ENCODE measurements at regions not wholly inside any gene's neighbourhood (a gene's known extent, or its start where the extent isn't known, plus 50 kb on each side); places are given as distances from the start of the nearest gene placed in this dataset.

DNA sequence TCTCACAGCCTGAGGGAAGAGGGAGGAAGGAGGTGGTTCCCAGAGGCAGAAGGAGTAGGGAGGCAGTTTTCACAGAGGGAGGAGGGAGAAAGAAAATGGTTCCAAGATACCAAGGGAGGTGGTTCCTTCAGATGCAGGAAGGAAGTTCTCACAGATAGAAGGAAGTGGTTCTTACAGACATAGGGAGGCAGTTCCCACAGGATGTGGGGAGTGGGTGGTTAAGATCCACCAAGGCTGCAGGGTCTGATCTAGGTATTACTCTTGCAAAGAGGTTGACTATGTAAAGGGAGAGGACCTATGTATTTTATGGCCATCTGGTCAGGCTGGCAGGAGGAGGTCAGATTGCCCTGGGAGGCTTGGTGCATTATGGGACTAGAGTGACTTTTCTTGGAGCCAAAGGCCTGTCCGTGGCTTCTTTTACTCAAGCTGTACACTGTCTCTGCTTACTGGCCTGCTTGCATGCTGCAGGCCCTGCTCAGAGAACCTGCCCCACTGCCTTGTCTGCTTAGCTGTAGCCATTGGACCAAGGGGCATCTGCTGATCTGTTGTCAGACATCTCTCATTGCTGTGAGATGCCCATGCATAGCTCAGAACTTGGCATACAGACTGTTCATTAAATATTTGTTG, 283.7 kb downstream of the DHX35 start:
- H3K4me2 ChIP-seq (ENCODE audit: unreplicated experiment) = no peak overlapping the region
- no peak overlapping the region for H3K27ac ChIP-seq
- no peaks in the 10 kb centered on the region for H3K79me2 ChIP-seq (ENCODE audit: insufficient read depth)
- no peak overlapping the region for H3K4me3 ChIP-seq
- no peaks in the 10 kb centered on the region for H3K4me1 ChIP-seq (ENCODE audit: insufficient read depth)
- no peaks in the 10 kb centered on the region for H4K20me1 ChIP-seq (ENCODE audit: insufficient read depth)
- 8 to 17% methylated on average over 1 of the region's 1 CpG for WGBS, 2 experiments (ENCODE audit: low coverage in 1 of 2, low lambda C conversion rate in 2 of 2, missing lambda C conversion rate in 2 of 2)
- H3K27me3 ChIP-seq (replicated peaks; ENCODE audit: insufficient read depth) = no peaks in the 10 kb centered on the region
- DNase-seq = no peak
- H3K9ac ChIP-seq = no peak overlapping the region
- H3K9me2 ChIP-seq (ENCODE audit: insufficient read depth) = no peaks in the 10 kb centered on the region
- no peak overlapping the region for H2AFZ ChIP-seq
- no peaks in the 10 kb centered on the region for H3K36me3 ChIP-seq (ENCODE audit: low read depth)
- no peak for TF ChIP-seq EZH2phosphoT487 (IDR thresholded peaks at IDR 0.05; ENCODE audit: insufficient read depth, low read depth)
- no peak for TF ChIP-seq EZH2 (IDR thresholded peaks at IDR 0.05; ENCODE audit: insufficient read depth, poor library complexity, severe bottlenecking)
- in situ Hi-C loops (cut with MboI) = no loop called here
- no peaks in the 10 kb centered on the region for H3F3A ChIP-seq (ENCODE audit: insufficient read depth)
- no peaks in the 10 kb centered on the region for H3K9me3 ChIP-seq (ENCODE audit: low read depth)

DNA sequence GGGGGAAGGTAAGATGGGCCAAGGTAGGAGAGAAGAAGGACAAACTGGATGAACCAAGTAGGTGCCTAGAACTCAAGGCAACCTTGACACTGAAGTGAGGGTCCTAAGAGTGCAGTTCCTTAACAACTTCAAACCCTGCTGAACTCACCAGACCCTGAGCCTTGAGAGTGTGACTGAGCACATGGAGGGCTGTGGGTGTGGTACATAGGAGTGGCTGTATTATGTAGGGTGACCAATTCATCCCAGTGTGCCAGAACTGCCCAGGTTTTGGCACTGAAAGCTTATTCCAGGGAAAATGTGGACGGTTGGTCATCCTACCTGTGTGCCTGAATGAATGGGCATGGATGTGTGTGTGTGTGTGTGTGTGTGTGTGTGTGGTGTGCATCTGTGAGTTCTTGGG, 281.8 kb downstream of the DHX35 start:
- no peak overlapping the region for H3K9ac ChIP-seq
- H3K4me2 ChIP-seq (ENCODE audit: unreplicated experiment) = no peak overlapping the region
- no peak overlapping the region for H3K27ac ChIP-seq
- no peaks in the 10 kb centered on the region for H3K9me3 ChIP-seq (ENCODE audit: low read depth)
- in situ Hi-C loops (cut with MboI) = no loop called here
- no peak for DNase-seq
- no peaks in the 10 kb centered on the region for H3K4me1 ChIP-seq (ENCODE audit: insufficient read depth)
- no peaks in the 10 kb centered on the region for H3K9me2 ChIP-seq (ENCODE audit: insufficient read depth)
- H4K20me1 ChIP-seq (ENCODE audit: insufficient read depth) = no peaks in the 10 kb centered on the region
- 20 to 32% methylated on average over 1 of the region's 1 CpG for WGBS, 2 experiments (ENCODE audit: low coverage in 1 of 2, low lambda C conversion rate in 2 of 2, missing lambda C conversion rate in 2 of 2)
- no peaks in the 10 kb centered on the region for H3K36me3 ChIP-seq (ENCODE audit: low read depth)
- no peak overlapping the region for H2AFZ ChIP-seq
- H3F3A ChIP-seq (ENCODE audit: insufficient read depth) = no peaks in the 10 kb centered on the region
- no peak for TF ChIP-seq EZH2 (IDR thresholded peaks at IDR 0.05; ENCODE audit: insufficient read depth, poor library complexity, severe bottlenecking)
- no peak for TF ChIP-seq EZH2phosphoT487 (IDR thresholded peaks at IDR 0.05; ENCODE audit: insufficient read depth, low read depth)
- H3K27me3 ChIP-seq (replicated peaks; ENCODE audit: insufficient read depth) = no peaks in the 10 kb centered on the region
- no peaks in the 10 kb centered on the region for H3K79me2 ChIP-seq (ENCODE audit: insufficient read depth)
- H3K4me3 ChIP-seq = no peak overlapping the region

DNA sequence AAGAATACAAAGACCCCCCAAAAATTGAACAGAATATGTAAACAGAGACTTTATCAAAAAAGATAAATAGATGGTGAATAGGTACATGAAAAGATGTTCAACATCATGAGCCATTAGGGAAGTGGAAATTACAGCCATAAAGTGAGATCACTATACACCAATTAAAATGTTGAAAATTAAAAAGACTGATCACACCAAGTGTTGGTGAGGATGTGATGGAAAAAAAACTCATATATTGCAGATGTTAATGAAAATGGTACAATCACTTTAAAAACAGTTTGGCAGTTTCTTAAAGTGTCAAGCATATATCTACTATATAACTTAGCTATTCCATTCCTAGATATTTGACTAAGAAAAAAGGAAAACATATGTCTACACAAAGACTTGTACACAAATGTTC, 280.5 kb downstream of the DHX35 start:
- in situ Hi-C loops (cut with MboI) = no loop called here

DNA sequence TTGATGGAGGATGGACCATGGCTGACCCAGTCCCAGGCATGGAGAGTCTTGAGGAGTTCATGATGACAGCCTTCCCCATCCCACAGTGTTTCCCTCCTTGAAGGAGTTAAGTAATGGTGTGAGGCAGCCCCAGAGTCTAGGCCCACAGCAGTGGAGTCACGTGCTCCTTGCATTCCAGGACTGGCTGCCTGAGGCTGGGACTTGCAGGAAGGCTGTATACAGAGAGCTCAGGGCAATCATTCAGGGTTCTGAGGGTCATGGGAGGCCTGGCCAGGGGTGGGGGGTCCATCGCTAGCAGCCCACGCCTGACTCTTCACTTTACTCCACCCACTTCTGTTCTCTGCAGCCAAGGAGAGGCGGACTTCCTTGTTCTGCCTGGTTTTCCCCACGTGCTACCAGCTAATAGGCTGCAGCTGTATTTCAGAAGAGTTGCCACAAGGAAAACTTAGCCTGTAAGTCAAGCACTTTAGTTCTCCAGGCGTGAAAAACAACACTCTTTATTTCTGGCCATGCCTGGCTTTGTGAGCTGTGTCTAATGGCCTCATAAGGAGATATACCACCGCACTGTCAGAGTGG, 272.5 kb downstream of the DHX35 start:
- H3K36me3 ChIP-seq (ENCODE audit: low read depth) = no peaks in the 10 kb centered on the region
- no peaks in the 10 kb centered on the region for H4K20me1 ChIP-seq (ENCODE audit: insufficient read depth)
- in situ Hi-C loops (cut with MboI) = no loop called here
- H2AFZ ChIP-seq = no peak overlapping the region
- H3K79me2 ChIP-seq (ENCODE audit: insufficient read depth) = no peaks in the 10 kb centered on the region
- H3K4me1 ChIP-seq (ENCODE audit: insufficient read depth) = no peaks in the 10 kb centered on the region
- no peak overlapping the region for H3K4me2 ChIP-seq (ENCODE audit: unreplicated experiment)
- no peaks in the 10 kb centered on the region for H3K9me3 ChIP-seq (ENCODE audit: low read depth)
- no peak for TF ChIP-seq EZH2 (IDR thresholded peaks at IDR 0.05; ENCODE audit: insufficient read depth, poor library complexity, severe bottlenecking)
- TF ChIP-seq EZH2phosphoT487 (IDR thresholded peaks at IDR 0.05; ENCODE audit: insufficient read depth, low read depth) = no peak
- no peak overlapping the region for H3K9ac ChIP-seq
- H3K4me3 ChIP-seq = no peak overlapping the region
- H3K9me2 ChIP-seq (ENCODE audit: insufficient read depth) = no peaks in the 10 kb centered on the region
- H3F3A ChIP-seq (ENCODE audit: insufficient read depth) = no peaks in the 10 kb centered on the region
- WGBS, 2 experiments (ENCODE audit: low coverage in 1 of 2, low lambda C conversion rate in 2 of 2, missing lambda C conversion rate in 2 of 2) = 7 to 11% methylated on average over 7 of the region's 7 CpGs
- no peak overlapping the region for H3K27ac ChIP-seq
- no peaks in the 10 kb centered on the region for H3K27me3 ChIP-seq (replicated peaks; ENCODE audit: insufficient read depth)
- DNase-seq = no peak

More for the DNA sequence above, 280.5 kb downstream of the DHX35 start:
- no peak overlapping the region for H3K27ac ChIP-seq
- H3K9ac ChIP-seq = no peak overlapping the region
- H3K4me1 ChIP-seq (ENCODE audit: insufficient read depth) = no peaks in the 10 kb centered on the region
- H3K9me3 ChIP-seq (ENCODE audit: low read depth) = no peaks in the 10 kb centered on the region
- no peak overlapping the region for H3K4me2 ChIP-seq (ENCODE audit: unreplicated experiment)
- no peaks in the 10 kb centered on the region for H3K36me3 ChIP-seq (ENCODE audit: low read depth)
- no peak for DNase-seq
- no peaks in the 10 kb centered on the region for H3F3A ChIP-seq (ENCODE audit: insufficient read depth)
- no peaks in the 10 kb centered on the region for H3K79me2 ChIP-seq (ENCODE audit: insufficient read depth)
- no peaks in the 10 kb centered on the region for H4K20me1 ChIP-seq (ENCODE audit: insufficient read depth)
- H3K4me3 ChIP-seq = no peak overlapping the region
- no peak for TF ChIP-seq EZH2 (IDR thresholded peaks at IDR 0.05; ENCODE audit: insufficient read depth, poor library complexity, severe bottlenecking)
- no peak for TF ChIP-seq EZH2phosphoT487 (IDR thresholded peaks at IDR 0.05; ENCODE audit: insufficient read depth, low read depth)
- H3K27me3 ChIP-seq (replicated peaks; ENCODE audit: insufficient read depth) = no peaks in the 10 kb centered on the region
- H2AFZ ChIP-seq = no peak overlapping the region
- no peaks in the 10 kb centered on the region for H3K9me2 ChIP-seq (ENCODE audit: insufficient read depth)
